ENCODE measurements at regions not wholly inside any gene's neighbourhood (a gene's known extent, or its start where the extent isn't known, plus 50 kb on each side); places are given as distances from the start of the nearest gene placed in this dataset.

GRCh38 chr17:17398188-17398942 lies 78.4 kb upstream of the MED9 start:
- DNase-seq, result no peak

GRCh38 chr17:17398943-17399926 lies 77.6 kb upstream of the MED9 start:
- no peak for DNase-seq

- no peak for DNase-seq
Observed at GRCh38 chr17:17400070-17400469, 76.7 kb upstream of the MED9 start.

- DNase-seq, result no peak
Observed at GRCh38 chr17:17400566-17401184, 76.1 kb upstream of the MED9 start.

- DNase-seq, result peak; percentile 10
Observed at GRCh38 chr17:17401271-17401781, 75.5 kb upstream of the MED9 start.

GRCh38 chr17:17402558-17402957 lies 74.2 kb upstream of the MED9 start:
- DNase-seq, result peak; percentile 59

GRCh38 chr17:17403065-17403464 lies 73.7 kb upstream of the MED9 start:
- DNase-seq, result no peak

- no peak for DNase-seq
Observed at GRCh38 chr17:17403899-17404576, 72.8 kb upstream of the MED9 start.

GRCh38 chr17:17405673-17406072 lies 71.1 kb upstream of the MED9 start:
- DNase-seq, result no peak

GRCh38 chr17:17406225-17406624 lies 70.6 kb upstream of the MED9 start:
- DNase-seq, result no peak

GRCh38 chr17:17408236-17408794 lies 68.5 kb upstream of the MED9 start:
- no peak for DNase-seq

- no peak for DNase-seq
Observed at GRCh38 chr17:17410357-17410756, 66.4 kb upstream of the MED9 start.

GRCh38 chr17:17411692-17412091 lies 65.1 kb upstream of the MED9 start:
- no peak for DNase-seq

- peak; percentile 32 for DNase-seq
Observed at GRCh38 chr17:17412326-17412725, 64.5 kb upstream of the MED9 start.

GRCh38 chr17:17413215-17413792 lies 63.5 kb upstream of the MED9 start:
- DNase-seq, result no peak

- DNase-seq, result no peak
Observed at GRCh38 chr17:17413821-17414220, 63.0 kb upstream of the MED9 start.

GRCh38 chr17:17414341-17414805 lies 62.4 kb upstream of the MED9 start:
- DNase-seq, result no peak

GRCh38 chr17:17415006-17415405 lies 61.8 kb upstream of the MED9 start:
- DNase-seq, result no peak

GRCh38 chr17:17416007-17416399 lies 60.8 kb upstream of the MED9 start:
- peak; percentile 64 for DNase-seq

- DNase-seq, result no peak
Observed at GRCh38 chr17:17416400-17417360, 60.1 kb upstream of the MED9 start.
